HG03196 (cell line): ENCODE measurements at regions not wholly inside any gene's neighbourhood (a gene's known extent, or its start where the extent isn't known, plus 50 kb on each side); places are given as distances from the start of the nearest gene placed in this dataset.
"Not testable (repeated sequence)": the region's sequence is repeated elsewhere in the genome, so short reads cannot be mapped to it uniquely, and the experiment has no call there.

Source experiments
- ATAC-seq: cut with Tn5 transposase; IDR thresholded peaks from one replicate; pipeline ENCODE4 v1.9.1; 2021; ENCODE audit not compliant: unreplicated experiment

DNA sequence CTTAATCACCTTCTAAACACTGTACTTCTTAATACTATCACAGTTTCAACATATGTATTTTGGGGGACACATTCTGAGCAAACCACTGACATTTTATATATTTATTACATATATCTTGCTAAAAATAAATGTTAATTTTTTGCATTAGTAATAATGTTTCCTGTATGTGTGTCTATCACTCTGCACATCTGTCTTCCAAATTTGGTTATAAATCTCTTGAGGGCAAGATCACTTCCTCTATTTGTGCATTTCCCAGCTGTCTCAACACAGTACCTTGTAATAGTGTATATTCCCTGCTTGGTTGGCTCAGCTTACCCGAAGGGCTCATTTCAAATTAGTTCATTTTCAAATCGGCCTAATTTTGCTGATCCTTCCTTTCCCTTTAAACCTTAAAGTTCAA lies 617.1 kb upstream of the GYPC start:
- ATAC-seq = no peak

DNA sequence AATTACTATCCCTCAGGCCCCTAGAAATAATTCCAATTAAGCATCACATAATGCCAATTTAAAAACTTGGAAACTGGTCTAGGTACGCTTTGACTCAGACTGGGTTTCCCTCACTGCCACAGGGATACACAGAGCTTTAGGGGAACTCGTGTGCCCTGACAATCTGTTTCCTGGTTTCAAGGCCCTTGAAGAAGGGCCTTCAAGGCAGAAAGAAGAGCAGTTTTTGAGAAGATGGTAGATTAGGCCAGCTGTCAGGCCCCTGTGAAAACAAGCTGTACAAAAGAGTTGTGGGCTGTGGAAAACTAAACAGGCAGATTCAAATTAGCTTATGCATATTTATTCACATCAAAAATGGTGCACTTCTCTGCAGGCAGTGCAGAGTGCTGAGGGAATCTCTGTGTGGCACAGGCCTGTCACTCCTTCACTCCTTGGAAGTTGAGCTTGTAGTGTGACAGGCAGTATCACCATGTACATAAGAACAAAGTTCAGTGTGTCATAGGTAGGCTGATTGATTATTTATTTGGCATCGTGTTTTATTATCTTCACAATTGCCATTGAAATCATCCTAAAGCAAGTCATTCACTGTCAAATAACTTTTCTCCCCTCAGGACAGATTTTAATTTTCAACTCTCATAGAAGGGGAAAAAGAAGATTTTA lies 614.4 kb upstream of the GYPC start:
- ATAC-seq = no peak

GRCh38 chr2:126042089-126042488 lies 613.9 kb upstream of the GYPC start:
- ATAC-seq = no peak

DNA sequence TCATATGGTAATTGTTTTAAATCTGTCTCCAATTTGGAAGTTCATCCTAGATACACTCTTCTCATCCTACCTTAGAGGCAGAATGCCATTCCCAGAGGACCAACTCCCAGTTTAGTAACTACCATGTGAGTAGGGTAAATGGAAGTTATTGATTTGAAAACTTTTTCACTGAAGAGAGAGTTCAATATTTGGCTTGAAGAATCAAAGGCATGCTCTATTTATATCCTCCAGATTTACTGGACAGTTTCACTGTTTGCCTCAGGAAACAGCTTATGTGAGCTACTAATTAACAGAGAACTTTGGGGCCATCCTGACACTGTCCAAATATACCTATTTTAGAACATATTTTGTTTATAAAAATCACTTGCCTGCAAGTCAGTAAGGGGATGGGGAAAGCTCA lies 607.2 kb upstream of the GYPC start:
- no peak for ATAC-seq

- no peak for ATAC-seq
Measured at GRCh38 chr2:126049461-126049860, 606.5 kb upstream of the GYPC start.

GRCh38 chr2:126050991-126051736 lies 604.8 kb upstream of the GYPC start:
- ATAC-seq = no peak

- ATAC-seq = not testable (repeated sequence)
Measured at GRCh38 chr2:126051737-126052240, 604.2 kb upstream of the GYPC start.

DNA sequence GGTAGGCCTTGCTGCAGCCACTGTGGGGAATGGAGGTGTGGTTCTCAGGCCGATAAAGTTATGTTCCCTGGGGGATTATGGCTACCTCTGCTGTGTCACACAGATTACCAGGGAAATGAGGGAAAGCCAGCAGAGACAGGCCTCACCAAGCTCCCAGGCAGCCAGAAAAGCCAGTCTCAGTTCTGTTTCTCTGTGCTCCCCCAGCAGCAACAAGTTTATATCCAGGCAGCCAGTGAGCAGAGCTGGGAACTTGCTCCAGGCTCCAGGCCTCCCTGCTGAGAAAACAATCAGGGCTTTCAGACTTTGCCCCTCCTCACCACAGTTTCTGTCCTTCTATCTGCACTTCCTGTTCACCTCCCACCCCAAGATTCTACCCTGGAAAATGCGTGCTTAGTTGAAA lies 596.6 kb upstream of the GYPC start:
- no peak for ATAC-seq

GRCh38 chr2:126085011-126085795 lies 570.8 kb upstream of the GYPC start:
- ATAC-seq = no peak

- ATAC-seq = no peak
Measured at GRCh38 chr2:126100962-126101361, 555.0 kb upstream of the GYPC start.

GRCh38 chr2:126106006-126106405 lies 550.0 kb upstream of the GYPC start:
- ATAC-seq = no peak

GRCh38 chr2:126107883-126108282 lies 548.1 kb upstream of the GYPC start:
- ATAC-seq = no peak

DNA sequence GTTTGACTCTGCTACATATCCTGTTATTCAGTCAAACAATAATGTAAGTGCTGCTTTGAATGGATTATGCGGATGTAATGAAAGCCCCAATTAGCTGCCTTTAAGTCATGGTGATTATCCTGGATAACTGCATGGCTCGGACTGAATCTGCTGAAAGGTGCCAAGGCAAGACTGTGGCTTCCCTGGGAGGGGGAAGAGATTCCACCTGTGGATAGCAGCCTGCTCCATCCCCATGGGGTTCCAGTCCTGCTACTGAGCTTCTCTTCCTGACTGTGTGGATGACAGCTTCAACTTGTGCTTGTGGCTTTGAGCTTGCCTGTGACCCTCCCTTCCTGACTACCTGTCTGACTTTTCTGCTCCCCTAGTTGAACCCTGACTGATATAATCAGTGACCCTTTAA lies 540.0 kb upstream of the GYPC start:
- ATAC-seq = no peak

- no peak for ATAC-seq
Measured at GRCh38 chr2:126117886-126118285, 538.1 kb upstream of the GYPC start.

DNA sequence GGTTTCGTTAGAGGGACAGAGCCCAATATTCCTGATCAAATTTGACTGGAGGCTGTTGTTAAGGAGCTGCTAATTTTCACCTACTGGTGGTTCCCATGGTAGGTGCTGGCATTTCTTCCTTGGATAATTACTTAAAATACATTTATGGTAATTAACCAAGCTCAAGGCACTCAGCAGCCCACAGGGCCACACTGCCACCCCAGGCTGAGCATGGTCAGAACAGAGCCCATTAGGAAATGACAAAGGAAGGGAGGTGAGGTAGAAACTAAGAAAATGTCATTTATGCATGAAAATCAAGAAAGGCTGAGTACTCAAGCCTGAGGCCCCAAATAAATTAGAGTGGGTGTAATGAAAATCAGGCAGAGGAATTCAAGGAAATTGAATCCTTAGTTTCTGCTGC lies 510.2 kb upstream of the GYPC start:
- ATAC-seq = no peak

DNA sequence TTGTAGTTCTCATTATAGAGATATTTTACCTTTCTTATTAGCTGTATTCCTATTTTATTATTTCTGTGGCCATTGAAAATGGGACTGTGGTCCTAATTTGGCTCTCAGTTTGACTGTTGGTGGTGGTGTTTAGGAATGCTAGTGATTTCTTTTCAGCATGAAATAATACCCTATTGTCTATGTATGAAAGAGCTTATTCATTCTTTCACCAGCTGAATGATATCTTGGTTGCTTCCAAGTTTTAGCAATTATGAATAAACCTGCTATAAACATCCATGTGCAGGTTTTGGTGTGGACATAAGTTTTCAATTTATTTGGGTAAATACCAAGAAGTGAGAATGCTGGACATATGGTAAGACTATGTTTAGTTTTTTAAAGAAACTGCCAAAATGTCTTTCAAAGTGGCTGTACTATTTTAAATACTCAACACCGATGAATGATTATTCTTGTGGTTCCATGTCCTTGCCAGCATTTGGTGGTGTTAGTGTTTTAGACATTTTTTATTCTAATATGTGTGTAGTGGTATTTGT lies 501.6 kb upstream of the GYPC start:
- no peak for ATAC-seq

- ATAC-seq = not testable (repeated sequence)
Measured at GRCh38 chr2:126160950-126161349, 495.0 kb upstream of the GYPC start.

GRCh38 chr2:126172631-126173184 lies 483.2 kb upstream of the GYPC start:
- no peak for ATAC-seq

- ATAC-seq = no peak
Measured at GRCh38 chr2:126175222-126175621, 480.7 kb upstream of the GYPC start.

DNA sequence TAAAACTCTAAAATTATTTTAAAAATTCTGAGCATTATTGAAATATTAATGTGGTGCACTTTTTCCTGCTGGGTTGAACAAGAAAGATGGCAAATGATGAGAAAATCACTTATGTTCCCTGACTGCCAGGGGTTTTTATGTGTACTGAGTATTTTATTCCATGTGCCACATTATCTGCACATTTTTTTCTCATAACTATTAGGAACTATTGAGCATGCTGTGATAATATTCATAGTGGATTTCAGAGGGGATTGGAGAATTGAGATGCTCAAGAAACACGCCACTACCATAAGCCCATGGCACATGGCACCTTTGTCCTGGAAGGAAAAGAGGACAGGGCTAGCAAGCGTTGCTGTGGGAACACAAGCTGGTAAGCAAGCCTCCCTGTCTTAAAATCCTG lies 478.5 kb upstream of the GYPC start:
- ATAC-seq = no peak

DNA sequence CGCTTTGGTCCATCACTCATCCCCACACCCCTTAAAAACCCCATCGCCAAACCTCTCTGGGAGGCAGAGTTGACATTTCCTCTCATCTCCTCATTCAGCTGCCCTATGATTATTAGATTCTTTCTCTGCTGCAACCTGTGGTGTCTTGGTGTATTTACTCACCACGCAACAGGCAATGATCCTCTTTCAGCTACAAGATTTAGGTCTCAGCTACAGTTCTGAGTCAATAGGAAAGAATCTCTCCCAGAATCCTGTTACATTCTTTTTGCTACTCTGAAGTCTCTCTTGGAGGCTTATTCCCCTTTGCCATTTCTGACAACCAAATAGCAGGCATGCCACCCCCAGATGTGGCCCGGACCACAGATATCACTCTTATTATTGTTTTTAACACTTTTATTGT lies 468.3 kb upstream of the GYPC start:
- no peak for ATAC-seq
